Kidney (tissue), 13 donors: ENCODE measurements at regions not wholly inside any gene's neighbourhood (a gene's known extent, or its start where the extent isn't known, plus 50 kb on each side); places are given as distances from the start of the nearest gene placed in this dataset.
A peak's percentile ranks its signal among the peaks of the same experiment; 100 is the strongest.

Experiments used
- DNase-seq, 5 donors: peaks; one replicate each; pipeline ENCODE4 v3.0.0-alpha.2; 2013 to 2020
- FAIRE-seq: peaks from 2 replicates; lab custom pipeline; 2012; peaks lifted over from hg19 to GRCh38; lab: Jason Lieb, UNC
- H3K27ac ChIP-seq, 2 donors: one replicate each; pipeline ENCODE4 v1.7.0; 2013; ENCODE audit warnings: low read depth in 2 of 2, low read length in 2 of 2, inconsistent platforms in 1 of 2
- H3K27me3 ChIP-seq: one replicate; pipeline ENCODE4 v1.7.1; 2013; ENCODE audit warnings: low read length, inconsistent platforms; ENCODE audit not compliant: control insufficient read depth, insufficient read depth
- H3K36me3 ChIP-seq, 3 donors: one replicate each; pipeline versions ENCODE4 v1.7.0 to v1.7.1; 2013; ENCODE audit warnings: low read length in 3 of 3, control low read depth in 1 of 3, inconsistent platforms in 1 of 3; ENCODE audit not compliant: insufficient read depth in 3 of 3, control insufficient read depth in 2 of 3
- H3K4me1 ChIP-seq, 3 donors: one replicate each; pipeline versions ENCODE4 v1.7.0 to v1.7.1; 2013; ENCODE audit warnings: low read length in 3 of 3, inconsistent platforms in 1 of 3, low read depth in 1 of 3; ENCODE audit not compliant: control insufficient read depth in 2 of 3, insufficient read depth in 2 of 3
- H3K4me3 ChIP-seq, 3 donors: one replicate each; pipeline versions ENCODE4 v1.7.0 to v1.8.1; 2013; ENCODE audit warnings: low read length in 3 of 3, control low read depth in 1 of 3, inconsistent platforms in 1 of 3
- H3K9ac ChIP-seq, 3 donors: one replicate each; pipeline versions ENCODE4 v1.7.0 to v1.7.1; 2013; ENCODE audit warnings: low read length in 3 of 3, control low read depth in 1 of 3, inconsistent platforms in 1 of 3
- H3K9me3 ChIP-seq, 3 donors: one replicate each; pipeline versions ENCODE4 v1.7.0 to v1.7.1; 2013; ENCODE audit warnings: low read length in 3 of 3, control low read depth in 1 of 3, inconsistent platforms in 1 of 3; ENCODE audit not compliant: control insufficient read depth in 2 of 3, insufficient read depth in 1 of 3
- CTCF ChIP-seq: IDR thresholded peaks from 3 replicates; pipeline ENCODE4 v1.5.1; 2012; ENCODE audit warnings: mild to moderate bottlenecking, moderate library complexity, borderline replicate concordance; ENCODE audit not compliant: insufficient read depth; ENCODE audit errors: extremely low read depth
- intact Hi-C: fragments of 100-400 bp; cut with DNase I; formaldehyde crosslinking; loops from one replicate; pipeline ENCODE4 v1.11.1; 2022
- donor health status: control.
- donor health status: control.
- donor health status: control.
- donor health status: control.
- donor health status: control.
- donor health status: DM: yes; HTN: yes; CAD: no.
- donor health status: Normal renal cell carcinoma (clear cell type).

GRCh38 chr6:167717867-167718266 lies 108.8 kb upstream of the AFDN start:
- DNase-seq (no peak), FAIRE-seq (no peak)
- Histone ChIP-seq H3K27me3 (no peaks in the 10 kb centered on the region), H3K9me3 (no peaks in the 10 kb centered on the region), H3K27ac (no peak overlapping the region), H3K4me1 (no peaks in the 10 kb centered on the region), H3K36me3 (no peaks in the 10 kb centered on the region), H3K9ac (no peak overlapping the region), H3K4me3 (no peak overlapping the region)
- intact Hi-C loops = no loop called here
- no peak for TF ChIP-seq CTCF

GRCh38 chr6:167719920-167720319 lies 106.8 kb upstream of the AFDN start:
- peak in 1 of 5 donors; percentile 64 for DNase-seq
- Histone ChIP-seq H3K4me3 (no peak overlapping the region), H3K27me3 (no peaks in the 10 kb centered on the region), H3K9ac (no peak overlapping the region), H3K4me1 (no peaks in the 10 kb centered on the region), H3K36me3 (no peaks in the 10 kb centered on the region), H3K27ac (no peak overlapping the region), H3K9me3 (no peaks in the 10 kb centered on the region)
- FAIRE-seq = no peak
- intact Hi-C loops = no loop called here
- no peak for TF ChIP-seq CTCF

GRCh38 chr6:167720456-167721285 lies 106.0 kb upstream of the AFDN start:
- H3K9ac ChIP-seq = no peak overlapping the region
- no peaks in the 10 kb centered on the region for H3K4me1 ChIP-seq
- H3K27ac ChIP-seq = no peak overlapping the region
- H3K4me3 ChIP-seq = no peak overlapping the region
- H3K27me3 ChIP-seq = no peaks in the 10 kb centered on the region
- H3K9me3 ChIP-seq = no peaks in the 10 kb centered on the region
- no peaks in the 10 kb centered on the region for H3K36me3 ChIP-seq
- DNase-seq (peak in 1 of 5 donors; percentile 60), FAIRE-seq (no peak)
- no peak for TF ChIP-seq CTCF
- intact Hi-C loops = no loop called here
